ENCODE measurements at regions not wholly inside any gene's neighbourhood (a gene's known extent, or its start where the extent isn't known, plus 50 kb on each side); places are given as distances from the start of the nearest gene placed in this dataset.
"Not testable (repeated sequence)": the region's sequence is repeated elsewhere in the genome, so short reads cannot be mapped to it uniquely, and the experiment has no call there.

DNA sequence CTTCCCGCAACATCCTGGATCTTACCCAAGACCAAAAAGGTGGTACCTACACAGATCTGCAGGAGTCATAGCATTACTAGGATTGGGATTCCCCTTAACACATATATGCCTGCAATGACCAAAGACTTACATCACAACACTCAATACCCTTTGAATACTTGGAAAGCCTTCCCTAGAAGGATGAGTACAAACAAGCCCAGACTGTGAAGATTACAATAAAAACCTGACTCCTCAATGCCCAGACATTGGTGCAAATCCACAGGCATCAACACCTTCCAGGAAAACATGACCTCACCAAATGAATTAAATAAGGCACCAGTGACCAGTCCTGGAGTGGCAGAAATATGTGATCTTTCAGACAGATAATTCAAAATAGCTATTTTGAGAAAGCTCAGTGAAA, 326.8 kb downstream of the TBL1XR1 start:
- DNase-seq (ENCODE audit: low read depth in 2 of 2): no peak

- no peak for DNase-seq (ENCODE audit: low read depth in 2 of 2)
These were observed 329.3 kb downstream of the TBL1XR1 start for GRCh38 chr3:176867681-176868663.

DNA sequence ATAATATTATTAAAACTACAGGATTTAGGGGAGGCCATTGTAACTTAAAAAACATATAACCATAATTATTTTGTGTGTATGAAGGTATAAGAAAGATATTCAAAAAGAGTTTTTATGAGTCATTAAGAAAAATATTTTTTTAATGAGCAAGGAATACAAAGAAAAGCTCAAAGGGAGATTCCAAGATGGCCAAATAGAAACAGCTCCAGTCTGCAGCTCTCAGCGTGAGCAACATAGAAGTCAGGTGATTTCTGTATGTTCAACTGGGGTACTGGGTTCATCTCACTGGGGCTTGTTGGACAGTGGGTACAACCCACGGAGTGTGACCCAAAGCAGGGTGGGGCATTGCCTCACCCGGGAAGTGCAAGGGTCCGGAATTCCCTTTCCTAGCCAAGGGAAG, 336.1 kb downstream of the TBL1XR1 start:
- DNase-seq (ENCODE audit: low read depth in 2 of 2): no peak

- no peak for DNase-seq (ENCODE audit: low read depth in 2 of 2)
These were observed 340.6 kb downstream of the TBL1XR1 start for GRCh38 chr3:176856721-176857120.

DNA sequence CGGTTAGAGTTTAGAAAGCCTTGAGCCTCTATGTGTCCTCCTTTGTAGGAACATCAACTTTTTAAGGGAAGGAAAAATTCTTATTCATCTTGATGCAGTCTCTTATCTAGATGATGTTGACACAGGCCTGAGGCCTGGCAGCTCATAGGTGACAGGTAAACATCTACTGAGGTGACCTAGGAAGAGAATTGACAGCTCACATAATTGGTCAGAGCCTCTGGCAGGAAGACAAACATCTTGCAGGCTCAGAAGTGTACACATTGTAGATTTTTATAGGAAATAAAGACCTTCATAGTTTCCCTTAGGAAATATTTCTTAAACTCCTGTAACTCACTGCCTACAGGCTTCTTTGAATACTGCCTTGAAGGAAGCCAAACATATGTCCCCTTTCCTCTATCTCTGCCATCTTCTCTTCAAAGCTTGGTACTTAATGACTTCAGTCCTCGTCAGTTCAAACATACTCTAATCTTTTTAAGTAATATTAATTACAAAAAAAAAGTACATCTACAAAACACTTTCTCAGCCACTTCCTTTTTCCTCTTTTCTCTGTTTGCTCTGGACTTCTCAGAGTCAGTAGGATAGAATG, 341.3 kb downstream of the TBL1XR1 start:
- DNase-seq (ENCODE audit: low read depth in 2 of 2): no peak

DNA sequence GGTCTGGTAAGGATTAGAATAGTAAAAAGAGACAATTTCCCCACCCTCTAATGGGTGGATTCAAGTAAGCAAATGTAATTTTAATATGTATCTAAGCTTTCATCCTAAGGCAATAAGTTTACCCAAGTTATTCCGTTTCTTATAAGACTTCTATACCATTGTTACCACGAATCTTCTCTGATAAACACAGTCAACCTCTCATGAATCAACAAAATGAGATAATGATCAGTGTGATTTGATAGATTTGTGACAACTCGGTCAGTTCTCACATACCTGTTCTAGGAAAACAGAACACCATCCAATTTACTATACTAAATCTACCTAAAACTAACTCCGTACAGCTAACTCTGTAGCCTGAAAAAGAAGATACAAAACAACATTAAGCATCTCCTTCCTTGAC, 342.1 kb downstream of the TBL1XR1 start:
- no peak for DNase-seq (ENCODE audit: low read depth in 2 of 2)

GRCh38 chr3:176850498-176850897, 346.8 kb downstream of the TBL1XR1 start:
- DNase-seq (ENCODE audit: low read depth in 2 of 2): no peak

GRCh38 chr3:176848431-176849214, 348.7 kb downstream of the TBL1XR1 start:
- no peak for DNase-seq (ENCODE audit: low read depth in 2 of 2)

DNA sequence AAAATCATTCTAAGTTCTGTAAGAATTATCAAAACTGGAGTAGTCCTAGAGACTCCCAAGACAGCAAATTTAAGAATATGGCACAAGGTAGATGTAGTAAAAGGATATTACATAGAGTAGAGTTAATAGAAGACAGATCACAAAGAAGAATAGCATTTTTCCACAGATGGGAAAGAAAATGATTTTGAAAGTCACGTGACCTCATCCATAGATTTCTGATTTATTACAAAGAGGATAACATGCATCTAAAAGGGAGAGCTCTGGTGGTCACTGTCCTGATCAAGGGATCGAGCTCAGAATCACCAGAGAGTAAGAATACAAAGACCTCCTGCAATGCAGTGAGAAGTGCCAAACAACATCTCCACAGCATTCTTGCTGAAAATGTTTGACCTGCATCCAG, 354.4 kb downstream of the TBL1XR1 start:
- no peak for DNase-seq (ENCODE audit: low read depth in 2 of 2)

DNA sequence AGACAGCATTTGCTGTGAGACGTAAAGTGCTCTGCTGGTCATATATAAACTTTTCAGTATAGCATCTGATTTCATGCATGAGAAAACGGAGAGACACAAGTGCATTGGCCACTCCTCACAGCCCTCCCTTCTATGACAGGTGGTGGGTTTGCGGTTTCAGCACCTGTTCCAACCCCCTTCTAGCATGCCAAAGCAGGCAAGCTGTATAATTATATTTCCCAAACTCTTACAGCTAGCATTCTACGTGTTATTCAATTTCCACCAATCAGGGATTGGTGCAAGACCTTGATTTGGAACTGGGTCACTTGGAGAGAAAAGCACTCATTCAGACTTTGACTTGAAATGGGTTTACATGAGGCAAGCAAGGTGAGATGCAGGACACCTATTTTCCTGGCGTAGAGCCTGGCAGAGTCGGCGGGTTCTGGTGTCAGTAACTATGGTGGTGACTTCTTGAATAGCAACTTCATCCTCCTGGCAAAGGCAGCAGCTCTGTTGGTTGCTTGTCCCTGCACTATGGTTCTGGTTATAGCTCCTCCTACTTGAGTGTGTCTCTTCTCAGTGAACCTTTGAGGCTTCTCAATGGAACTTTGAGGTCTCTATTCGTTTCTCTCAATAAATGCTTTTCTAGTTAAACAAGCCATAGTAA, 356.5 kb downstream of the TBL1XR1 start:
- no peak for DNase-seq (ENCODE audit: low read depth in 2 of 2)

GRCh38 chr3:176839901-176840300, 357.4 kb downstream of the TBL1XR1 start:
- DNase-seq (ENCODE audit: low read depth in 2 of 2): no peak

DNA sequence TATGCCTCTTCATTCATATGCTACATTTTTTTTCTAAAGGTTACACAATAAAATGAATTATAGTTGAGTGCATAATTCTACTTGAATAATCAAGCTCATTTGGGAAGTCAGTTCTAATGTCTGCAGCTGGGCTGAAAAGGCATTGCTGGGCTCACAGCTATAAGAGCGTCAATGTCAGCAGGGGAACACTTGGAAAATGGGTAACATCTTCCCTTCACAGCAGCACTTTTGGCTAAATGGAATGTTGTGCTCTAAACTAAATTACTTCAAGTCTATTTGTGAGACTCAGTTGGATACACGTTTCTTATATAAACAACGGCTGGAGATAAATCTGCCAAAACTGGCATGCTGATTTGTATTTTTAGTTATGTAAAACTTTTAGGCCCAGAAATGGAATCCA, 357.8 kb downstream of the TBL1XR1 start:
- DNase-seq (ENCODE audit: low read depth in 2 of 2): no peak

GRCh38 chr3:176827244-176827643, 370.0 kb downstream of the TBL1XR1 start:
- not testable (repeated sequence) for DNase-seq (ENCODE audit: low read depth in 2 of 2)

- DNase-seq (ENCODE audit: low read depth in 2 of 2): no peak
These were observed 372.5 kb downstream of the TBL1XR1 start for GRCh38 chr3:176824811-176825210.

GRCh38 chr3:176820764-176821163, 376.5 kb downstream of the TBL1XR1 start:
- DNase-seq (ENCODE audit: low read depth in 2 of 2): no peak

- DNase-seq (ENCODE audit: low read depth in 2 of 2): no peak
These were observed 380.3 kb downstream of the TBL1XR1 start for GRCh38 chr3:176816937-176817336.

- DNase-seq (ENCODE audit: low read depth in 2 of 2): peak; percentile 2 to 4
These were observed 383.0 kb downstream of the TBL1XR1 start for GRCh38 chr3:176814285-176814684.

- no peak for DNase-seq (ENCODE audit: low read depth in 2 of 2)
These were observed 389.3 kb downstream of the TBL1XR1 start for GRCh38 chr3:176807938-176808337.

GRCh38 chr3:176799675-176800074, 397.6 kb downstream of the TBL1XR1 start:
- DNase-seq (ENCODE audit: low read depth in 2 of 2): no peak

GRCh38 chr3:176798680-176799079, 398.6 kb downstream of the TBL1XR1 start:
- no peak for DNase-seq (ENCODE audit: low read depth in 2 of 2)

- DNase-seq (ENCODE audit: low read depth in 2 of 2): no peak
These were observed 400.9 kb downstream of the TBL1XR1 start for GRCh38 chr3:176796371-176796770.

GRCh38 chr3:176795891-176796290, 401.4 kb downstream of the TBL1XR1 start:
- DNase-seq (ENCODE audit: low read depth in 2 of 2): no peak
